ENCODE measurements at regions not wholly inside any gene's neighbourhood (a gene's known extent, or its start where the extent isn't known, plus 50 kb on each side); places are given as distances from the start of the nearest gene placed in this dataset.

GRCh38 chr14:34023824-34024767 lies 73.2 kb upstream of the EGLN3 start:
- no peak for DNase-seq (ENCODE audit: low spot score)

DNA sequence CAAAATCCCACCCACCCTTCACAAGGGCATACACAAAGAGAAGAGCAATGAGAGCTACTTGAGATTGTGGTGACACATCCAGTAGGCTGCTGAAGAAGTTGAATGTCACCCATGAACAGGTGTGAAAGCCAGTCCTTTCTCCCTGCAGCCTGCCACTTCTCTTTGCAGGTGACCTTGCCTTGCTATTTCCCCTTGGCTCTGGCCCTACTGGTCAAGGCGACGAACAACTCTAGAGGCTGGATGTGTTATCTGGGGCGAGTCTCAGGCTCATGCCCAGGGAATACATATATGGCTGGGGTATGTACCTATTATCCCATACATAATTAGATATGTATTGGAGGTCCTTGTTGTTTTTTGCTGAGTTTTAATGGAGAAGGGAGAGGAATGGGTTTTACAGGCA lies 70.2 kb upstream of the EGLN3 start:
- DNase-seq (ENCODE audit: low spot score): no peak

GRCh38 chr14:34020014-34020413 lies 69.1 kb upstream of the EGLN3 start:
- DNase-seq (ENCODE audit: low spot score): no peak

DNA sequence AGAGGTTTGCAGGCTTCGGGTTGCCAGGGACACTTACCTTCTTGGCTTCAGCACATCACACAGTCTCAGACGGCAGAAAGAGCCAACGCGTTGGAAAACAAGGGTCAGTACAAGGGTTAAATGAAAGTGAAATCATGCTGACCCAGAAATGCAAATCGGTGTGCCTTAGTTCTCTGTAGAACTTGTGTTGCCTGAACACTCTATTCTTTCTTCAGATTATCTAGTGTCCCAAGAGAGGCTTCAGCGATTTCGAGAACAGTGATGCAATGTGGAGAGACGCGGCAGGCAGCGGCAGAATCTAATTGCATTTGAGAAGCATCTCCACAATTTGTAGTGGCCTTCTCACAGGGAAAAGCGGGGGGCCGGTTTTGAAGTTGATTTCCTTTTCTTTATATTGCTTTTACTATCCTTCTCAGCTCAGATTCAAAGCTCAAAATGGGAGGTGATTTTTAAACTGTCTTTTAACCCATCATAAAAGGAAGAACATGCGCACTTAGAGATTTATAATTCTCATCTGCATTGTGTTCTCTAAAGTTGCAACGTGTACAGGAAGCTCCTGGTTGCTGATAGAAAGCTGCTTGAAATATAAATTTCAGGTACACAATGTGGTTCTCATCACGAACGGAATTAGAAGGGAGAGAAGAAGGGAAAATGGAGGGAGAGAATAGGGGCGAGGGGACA lies 67.8 kb upstream of the EGLN3 start:
- DNase-seq (ENCODE audit: low spot score): no peak

GRCh38 chr14:34018125-34018524 lies 67.3 kb upstream of the EGLN3 start:
- DNase-seq (ENCODE audit: low spot score): no peak

DNA sequence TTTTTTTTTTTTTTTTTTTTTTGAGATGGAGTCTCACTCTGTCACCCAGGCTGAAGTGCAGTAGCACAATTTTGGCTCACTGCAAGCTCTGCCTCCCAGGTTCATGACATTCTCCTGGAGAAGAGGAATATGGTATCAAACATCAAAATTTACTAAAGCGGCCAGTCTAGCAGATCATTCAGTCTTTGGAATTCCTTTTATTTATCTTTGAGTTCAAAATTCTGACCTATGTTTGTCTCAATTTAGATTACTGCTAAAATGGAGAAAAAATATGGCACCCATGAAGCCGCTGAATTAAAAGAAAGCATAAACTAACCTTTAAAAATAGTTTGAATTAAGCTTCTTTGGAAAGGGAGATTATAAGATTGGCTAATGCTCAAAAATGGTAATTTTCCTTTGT lies 64.5 kb upstream of the EGLN3 start:
- no peak for DNase-seq (ENCODE audit: low spot score)

DNA sequence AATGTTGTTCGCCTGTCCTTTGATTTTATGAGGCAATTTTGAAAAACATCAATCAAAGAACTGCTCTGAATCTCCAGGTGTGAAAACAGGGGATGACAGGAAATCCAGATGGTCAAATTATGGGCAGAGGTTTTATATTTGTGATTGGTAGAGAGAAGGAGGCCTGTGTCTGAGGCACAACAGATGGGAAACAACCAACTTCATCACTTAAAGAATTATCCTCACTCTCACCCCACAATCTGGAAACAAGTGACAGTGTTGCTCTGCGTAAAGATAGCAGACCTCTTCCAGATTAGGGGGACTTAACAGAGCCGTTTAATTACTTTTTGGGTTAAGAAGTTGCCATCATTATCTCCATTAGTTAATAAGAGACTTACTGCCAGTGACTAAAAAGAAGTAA lies 64.1 kb upstream of the EGLN3 start:
- no peak for DNase-seq (ENCODE audit: low spot score)

GRCh38 chr14:34013721-34014060 lies 62.8 kb upstream of the EGLN3 start:
- DNase-seq (ENCODE audit: low spot score): no peak

GRCh38 chr14:34012978-34013720 lies 62.3 kb upstream of the EGLN3 start:
- DNase-seq (ENCODE audit: low spot score): peak; percentile 26

DNA sequence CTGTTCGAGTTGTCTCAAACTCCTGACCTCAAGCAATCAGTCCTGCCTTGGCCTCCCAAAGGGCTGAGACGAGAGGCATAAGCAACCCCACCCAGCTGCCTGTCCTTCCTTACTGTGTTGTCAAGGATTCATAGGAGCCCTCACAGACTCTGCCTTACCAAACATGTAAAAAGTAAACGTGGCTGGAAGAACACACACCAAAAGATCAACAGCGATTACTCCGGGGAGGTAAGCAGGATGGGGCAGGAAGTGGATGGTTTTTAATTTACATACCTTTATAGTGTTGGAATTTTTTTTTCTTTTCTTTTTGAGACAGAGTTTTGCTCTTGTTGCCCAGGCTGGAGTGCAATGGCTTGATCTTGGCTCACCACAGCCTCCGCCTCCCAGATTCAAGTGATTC lies 61.5 kb upstream of the EGLN3 start:
- DNase-seq (ENCODE audit: low spot score): no peak

- DNase-seq (ENCODE audit: low spot score): no peak
These were observed 59.1 kb upstream of the EGLN3 start for GRCh38 chr14:34009956-34010355.

GRCh38 chr14:34007902-34008301 lies 57.0 kb upstream of the EGLN3 start:
- DNase-seq (ENCODE audit: low spot score): no peak

GRCh38 chr14:34005901-34006300 lies 55.0 kb upstream of the EGLN3 start:
- no peak for DNase-seq (ENCODE audit: low spot score)

- DNase-seq (ENCODE audit: low spot score): no peak
These were observed 54.0 kb upstream of the EGLN3 start for GRCh38 chr14:34004881-34005280.

DNA sequence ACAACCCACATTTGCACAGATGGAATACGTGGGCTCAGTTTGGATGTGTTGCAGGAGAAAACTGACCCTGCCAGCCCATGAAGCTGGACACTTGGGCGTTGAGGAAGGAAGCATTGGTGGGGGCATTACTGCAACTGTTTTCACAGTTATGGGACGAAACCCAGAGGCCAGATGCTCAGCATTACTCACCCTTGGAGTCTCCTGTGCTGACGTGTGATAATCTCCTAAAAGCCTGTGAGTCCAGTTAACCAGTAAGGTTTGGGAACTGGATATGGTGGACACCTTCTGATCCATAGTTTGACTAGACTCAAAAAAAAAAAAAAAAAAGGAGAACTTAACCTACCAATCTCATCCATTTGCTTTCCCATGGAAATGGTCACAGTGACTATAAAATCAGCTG lies 52.8 kb upstream of the EGLN3 start:
- DNase-seq (ENCODE audit: low spot score): peak; percentile 61

DNA sequence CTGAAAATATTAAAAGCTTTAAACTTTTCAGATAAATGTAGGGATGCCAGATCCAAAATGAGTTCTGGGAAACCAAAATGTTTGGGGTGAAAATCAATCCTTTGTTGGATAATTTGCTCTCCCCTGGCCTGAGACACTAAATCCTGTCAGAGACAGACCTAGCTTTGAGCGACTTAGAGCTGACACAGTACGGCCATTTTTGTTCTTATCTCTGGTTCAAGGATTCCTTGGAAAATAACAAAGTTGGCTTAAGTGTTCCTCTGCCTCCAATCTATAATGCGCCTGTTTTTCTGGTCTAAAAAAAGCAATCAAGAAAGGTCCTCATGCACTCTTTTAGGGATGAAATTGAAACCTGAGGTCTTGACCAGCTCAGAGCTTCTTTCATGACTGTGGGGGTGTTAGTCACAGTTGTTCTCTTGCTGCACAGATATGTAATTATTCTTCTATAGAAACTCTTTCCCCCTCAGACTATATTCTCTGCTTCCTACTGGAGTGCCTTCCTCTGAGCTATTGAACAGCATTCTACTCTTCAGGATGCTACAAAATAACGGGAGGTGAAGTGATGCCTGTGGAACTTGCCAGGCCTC lies 52.3 kb upstream of the EGLN3 start:
- DNase-seq (ENCODE audit: low spot score): peak; percentile 86

Data from umbilical cord (tissue), 1 donor.